ENCODE measurements at regions not wholly inside any gene's neighbourhood (a gene's known extent, or its start where the extent isn't known, plus 50 kb on each side); places are given as distances from the start of the nearest gene placed in this dataset.

DNA sequence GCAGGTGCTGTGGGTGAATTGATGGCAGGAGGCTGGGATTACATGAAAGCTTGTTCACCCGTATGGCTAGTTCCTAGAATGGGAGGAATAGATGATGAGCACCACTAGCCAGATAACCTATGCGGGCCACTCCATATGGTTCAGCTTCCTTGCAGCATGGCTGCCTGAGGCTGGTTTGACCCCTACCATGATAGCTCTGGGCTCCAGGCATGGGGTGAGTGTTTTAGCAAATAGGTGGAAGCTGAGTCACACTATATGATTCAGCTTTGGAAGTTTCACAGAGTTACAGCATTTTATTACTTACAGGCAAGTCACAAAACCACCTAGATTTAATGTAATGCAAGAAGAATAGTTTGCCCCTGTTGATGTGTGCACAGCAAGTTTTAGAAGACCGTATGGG lies 603.2 kb downstream of the STIM2 start:
- no peak for DNase-seq
- H3K27me3 Mint-ChIP-seq: no peaks in the 10 kb centered on the region
- H3K27ac Mint-ChIP-seq: no peak overlapping the region
- H3K4me1 Mint-ChIP-seq (ENCODE audit: low read depth): no peaks in the 10 kb centered on the region
- no peaks in the 10 kb centered on the region for H3K9me3 Mint-ChIP-seq
- no peak overlapping the region for H3K4me3 Mint-ChIP-seq
- H3K36me3 Mint-ChIP-seq (ENCODE audit: low read depth): no peaks in the 10 kb centered on the region

DNA sequence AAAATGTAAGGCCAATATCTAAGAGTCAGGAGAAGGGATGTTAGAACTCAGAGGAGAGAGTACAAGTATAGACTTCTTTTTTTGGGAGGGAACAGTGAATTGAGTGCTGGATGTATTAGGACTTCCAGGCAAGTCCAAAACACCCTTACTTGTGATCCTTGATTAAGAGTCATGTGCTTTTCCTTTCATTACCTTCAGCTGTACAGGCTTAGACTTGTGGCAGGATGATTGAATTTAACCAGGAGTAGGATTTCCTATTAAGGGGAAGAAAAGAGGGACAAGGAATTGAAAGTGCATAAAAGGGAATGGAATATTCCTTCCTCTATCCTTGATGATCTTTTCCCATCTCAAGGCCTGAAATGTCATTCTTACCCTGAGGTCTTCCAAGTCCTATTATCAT lies 606.7 kb downstream of the STIM2 start:
- H3K27me3 Mint-ChIP-seq: no peaks in the 10 kb centered on the region
- no peak for DNase-seq
- H3K9me3 Mint-ChIP-seq: peaks cover 4% of the 10 kb centered on the region
- H3K36me3 Mint-ChIP-seq (ENCODE audit: low read depth): no peaks in the 10 kb centered on the region
- H3K4me3 Mint-ChIP-seq: no peak overlapping the region
- no peak overlapping the region for H3K27ac Mint-ChIP-seq
- H3K4me1 Mint-ChIP-seq (ENCODE audit: low read depth): no peaks in the 10 kb centered on the region

DNA sequence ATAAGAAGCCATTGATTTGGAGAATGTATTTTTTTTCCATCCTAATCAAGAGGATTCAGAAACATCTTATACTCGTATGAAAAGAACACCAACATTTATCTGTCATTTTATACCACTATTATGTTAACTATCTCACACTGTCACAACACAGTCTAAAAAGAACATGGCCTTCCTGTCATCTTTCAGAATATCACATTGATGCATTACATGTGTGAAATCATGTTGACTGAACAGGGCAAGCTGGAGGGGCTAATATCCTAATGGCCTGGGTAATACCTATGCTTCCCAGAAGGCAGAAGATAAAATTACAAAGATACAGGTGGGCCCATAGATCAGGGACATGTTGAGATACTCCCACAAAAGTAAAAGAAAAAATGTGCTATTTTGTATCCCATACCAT lies 611.7 kb downstream of the STIM2 start:
- Mint-ChIP-seq H3K9me3 (peaks cover 4% of the 10 kb centered on the region), H3K36me3 (ENCODE audit: low read depth) (no peaks in the 10 kb centered on the region), H3K27ac (no peak overlapping the region), H3K27me3 (no peaks in the 10 kb centered on the region), H3K4me3 (no peak overlapping the region), H3K4me1 (ENCODE audit: low read depth) (no peaks in the 10 kb centered on the region)
- DNase-seq: no peak

DNA sequence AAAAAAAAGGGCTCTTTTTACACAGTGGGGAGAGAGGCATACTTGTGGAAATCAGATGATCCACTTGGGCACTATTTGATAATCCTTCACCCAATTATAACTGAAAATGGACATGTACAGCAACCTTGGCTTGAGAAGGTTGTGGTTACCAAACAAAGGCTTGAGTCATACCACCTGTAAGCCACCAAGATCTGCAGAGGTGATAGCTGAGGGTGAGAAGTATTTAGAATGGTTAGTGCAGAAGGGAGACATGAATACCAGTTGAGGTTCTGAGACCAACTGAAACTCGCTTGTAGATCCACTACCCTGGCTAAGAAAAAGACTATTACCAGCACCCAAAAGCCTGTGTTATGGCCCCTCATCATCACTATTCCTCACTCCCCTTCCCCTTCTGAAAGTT lies 614.0 kb downstream of the STIM2 start:
- Mint-ChIP-seq H3K27ac (no peak overlapping the region), H3K4me3 (no peak overlapping the region), H3K4me1 (ENCODE audit: low read depth) (no peaks in the 10 kb centered on the region), H3K27me3 (no peaks in the 10 kb centered on the region), H3K9me3 (no peaks in the 10 kb centered on the region), H3K36me3 (ENCODE audit: low read depth) (no peaks in the 10 kb centered on the region)
- no peak for DNase-seq

DNA sequence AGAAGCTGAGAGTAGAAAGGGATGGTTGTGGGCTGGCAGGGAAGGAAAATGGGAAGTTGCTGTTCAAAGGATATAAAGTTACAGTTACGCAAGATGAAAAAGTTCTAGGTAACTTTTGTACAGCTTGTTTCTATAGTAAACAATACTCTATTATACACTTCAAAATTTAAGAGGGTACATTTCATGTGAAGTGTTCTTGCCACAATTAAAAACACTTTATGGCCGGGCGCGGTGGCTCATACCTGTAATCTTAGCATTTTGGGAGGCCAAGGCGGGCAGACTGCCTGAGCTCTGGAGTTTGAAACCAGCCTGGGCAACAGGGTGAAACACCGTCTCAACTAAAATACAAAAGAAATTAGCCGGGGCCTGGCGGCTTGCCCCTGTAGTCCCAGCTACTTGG lies 623.6 kb downstream of the STIM2 start:
- DNase-seq: no peak
- no peaks in the 10 kb centered on the region for H3K4me1 Mint-ChIP-seq (ENCODE audit: low read depth)
- no peaks in the 10 kb centered on the region for H3K27me3 Mint-ChIP-seq
- no peaks in the 10 kb centered on the region for H3K36me3 Mint-ChIP-seq (ENCODE audit: low read depth)
- H3K4me3 Mint-ChIP-seq: no peak overlapping the region
- H3K27ac Mint-ChIP-seq: no peak overlapping the region
- no peaks in the 10 kb centered on the region for H3K9me3 Mint-ChIP-seq

DNA sequence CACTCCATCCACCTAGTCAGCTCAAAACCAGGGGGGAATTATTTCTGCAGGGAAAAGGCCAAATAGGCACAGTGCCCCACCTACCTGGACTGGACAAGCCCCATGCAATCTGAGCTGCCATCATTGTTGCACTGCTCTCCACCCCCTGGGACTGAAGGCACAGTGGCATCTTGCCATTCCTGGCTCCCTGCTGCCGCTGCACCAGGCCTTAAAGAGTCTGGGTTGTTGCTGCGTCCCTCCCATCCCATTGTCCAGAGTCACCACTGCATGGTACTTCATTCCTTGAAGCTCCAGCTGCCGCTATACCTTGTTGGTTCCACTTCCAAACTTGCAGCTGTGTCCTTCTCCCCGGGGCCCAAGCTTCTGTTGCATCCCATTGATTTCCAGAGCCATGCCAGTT lies 629.7 kb downstream of the STIM2 start:
- DNase-seq: no peak
- Mint-ChIP-seq H3K4me1 (ENCODE audit: low read depth) (no peaks in the 10 kb centered on the region), H3K4me3 (no peak overlapping the region), H3K36me3 (ENCODE audit: low read depth) (no peaks in the 10 kb centered on the region), H3K27ac (no peak overlapping the region), H3K27me3 (no peaks in the 10 kb centered on the region), H3K9me3 (no peaks in the 10 kb centered on the region)

DNA sequence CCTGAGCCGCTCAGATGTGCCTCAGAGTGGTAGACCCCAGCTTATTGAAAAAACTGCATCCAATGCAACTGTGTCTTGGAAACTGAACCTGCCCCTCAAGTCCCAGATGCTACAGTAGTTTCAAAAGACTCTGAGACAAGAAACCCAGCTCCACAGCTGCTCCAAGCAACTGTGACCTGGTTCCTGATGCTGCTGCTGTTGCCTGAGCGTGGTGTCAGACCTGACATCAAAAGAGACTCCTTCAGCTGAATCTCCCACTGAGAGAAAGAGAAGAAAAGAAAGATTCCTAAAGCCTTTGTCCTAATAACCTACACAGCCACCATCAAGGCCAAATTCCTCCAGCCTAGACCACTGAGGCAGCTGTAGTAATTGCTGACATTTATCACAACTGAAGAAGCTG lies 630.1 kb downstream of the STIM2 start:
- DNase-seq: no peak
- H3K36me3 Mint-ChIP-seq (ENCODE audit: low read depth): no peaks in the 10 kb centered on the region
- H3K27ac Mint-ChIP-seq: no peak overlapping the region
- no peaks in the 10 kb centered on the region for H3K27me3 Mint-ChIP-seq
- no peak overlapping the region for H3K4me3 Mint-ChIP-seq
- no peaks in the 10 kb centered on the region for H3K9me3 Mint-ChIP-seq
- no peaks in the 10 kb centered on the region for H3K4me1 Mint-ChIP-seq (ENCODE audit: low read depth)

DNA sequence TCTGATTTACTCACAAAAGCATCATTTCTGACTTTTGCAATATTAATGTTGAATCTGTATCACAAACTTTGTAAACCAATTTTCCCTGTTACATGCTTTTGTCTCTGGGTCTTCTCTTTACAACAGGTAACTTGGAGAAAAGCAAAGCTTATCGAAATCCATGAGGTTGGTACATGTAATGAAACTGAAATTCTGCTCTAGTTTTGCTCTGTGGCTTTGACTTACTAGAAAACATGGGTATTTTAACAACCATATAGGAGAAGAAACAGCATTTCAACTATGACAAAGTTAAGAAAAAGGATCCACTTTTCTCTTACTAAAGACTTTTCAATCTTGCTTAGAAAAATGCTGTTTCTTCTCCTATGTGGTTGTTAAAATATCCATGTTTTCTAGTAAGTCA lies 645.8 kb downstream of the STIM2 start:
- no peaks in the 10 kb centered on the region for H3K27me3 Mint-ChIP-seq
- H3K36me3 Mint-ChIP-seq (ENCODE audit: low read depth): no peaks in the 10 kb centered on the region
- H3K4me3 Mint-ChIP-seq: no peak overlapping the region
- H3K4me1 Mint-ChIP-seq (ENCODE audit: low read depth): no peaks in the 10 kb centered on the region
- no peak for DNase-seq
- H3K9me3 Mint-ChIP-seq: peaks cover 13% of the 10 kb centered on the region
- no peak overlapping the region for H3K27ac Mint-ChIP-seq

DNA sequence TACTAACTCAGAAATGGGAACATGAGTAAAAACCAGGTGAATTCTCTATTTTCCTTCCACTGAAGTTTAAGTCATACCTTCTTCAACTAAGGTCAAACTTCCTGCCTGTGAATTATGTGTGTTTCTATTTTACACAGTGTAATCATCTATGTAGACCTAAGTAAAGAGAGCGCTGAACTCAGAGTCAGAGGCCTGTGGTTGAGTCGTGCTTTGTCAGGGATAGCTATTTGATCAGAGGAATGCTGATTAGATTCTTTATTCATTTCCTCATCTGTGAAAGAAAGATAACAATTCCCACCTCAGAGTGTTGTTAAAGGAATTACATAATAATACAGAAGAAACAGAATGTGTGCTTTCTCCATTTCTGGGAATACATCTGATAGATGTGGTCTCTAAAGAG lies 654.1 kb downstream of the STIM2 start:
- Mint-ChIP-seq H3K27ac (no peak overlapping the region), H3K9me3 (peaks cover 12% of the 10 kb centered on the region), H3K27me3 (no peaks in the 10 kb centered on the region), H3K36me3 (ENCODE audit: low read depth) (no peaks in the 10 kb centered on the region), H3K4me3 (no peak overlapping the region), H3K4me1 (ENCODE audit: low read depth) (no peaks in the 10 kb centered on the region)
- no peak for DNase-seq

DNA sequence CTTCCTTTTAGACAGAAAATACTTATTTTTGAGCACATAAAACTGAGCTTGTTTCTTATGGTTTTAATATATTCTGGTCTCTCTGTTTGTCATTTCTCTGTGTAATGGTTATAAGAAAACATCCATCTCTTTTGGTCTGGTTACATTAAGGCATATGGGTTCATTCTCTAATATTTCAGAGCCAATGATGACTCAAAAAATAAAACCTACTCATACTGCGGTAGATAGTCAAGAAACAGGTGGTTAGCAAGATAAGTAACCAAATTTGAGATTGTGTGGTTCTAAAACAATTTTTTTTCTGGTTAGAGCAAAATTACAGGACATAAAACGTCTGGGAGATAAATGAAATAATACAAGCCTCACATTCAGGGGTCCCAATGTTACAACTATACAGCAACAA lies 654.5 kb downstream of the STIM2 start:
- no peak for DNase-seq
- H3K36me3 Mint-ChIP-seq (ENCODE audit: low read depth): no peaks in the 10 kb centered on the region
- no peaks in the 10 kb centered on the region for H3K4me1 Mint-ChIP-seq (ENCODE audit: low read depth)
- H3K27me3 Mint-ChIP-seq: no peaks in the 10 kb centered on the region
- H3K27ac Mint-ChIP-seq: no peak overlapping the region
- peaks cover 12% of the 10 kb centered on the region for H3K9me3 Mint-ChIP-seq
- no peak overlapping the region for H3K4me3 Mint-ChIP-seq

DNA sequence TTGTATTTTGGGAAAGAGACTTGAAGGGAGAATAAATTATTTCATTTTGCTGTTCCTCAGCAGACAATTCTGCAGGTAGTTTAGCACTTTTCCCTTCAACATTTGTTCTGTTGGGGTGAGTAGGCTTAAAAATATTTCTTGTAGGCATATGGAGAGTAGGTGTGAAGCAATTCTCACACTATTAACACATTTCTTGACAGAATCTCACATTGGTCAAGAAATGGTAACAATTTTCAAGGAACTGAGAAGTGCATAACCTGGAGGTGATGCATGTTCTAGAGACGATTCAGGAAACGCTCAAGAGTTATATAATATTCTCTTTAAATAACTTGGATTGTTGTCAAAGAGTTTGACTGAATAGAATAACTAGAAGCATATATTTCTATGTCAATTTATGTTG lies 658.2 kb downstream of the STIM2 start:
- H3K27ac Mint-ChIP-seq: no peak overlapping the region
- no peak for DNase-seq
- no peaks in the 10 kb centered on the region for H3K36me3 Mint-ChIP-seq (ENCODE audit: low read depth)
- no peaks in the 10 kb centered on the region for H3K4me1 Mint-ChIP-seq (ENCODE audit: low read depth)
- H3K4me3 Mint-ChIP-seq: no peak overlapping the region
- H3K27me3 Mint-ChIP-seq: no peaks in the 10 kb centered on the region
- peaks cover 8% of the 10 kb centered on the region for H3K9me3 Mint-ChIP-seq

DNA sequence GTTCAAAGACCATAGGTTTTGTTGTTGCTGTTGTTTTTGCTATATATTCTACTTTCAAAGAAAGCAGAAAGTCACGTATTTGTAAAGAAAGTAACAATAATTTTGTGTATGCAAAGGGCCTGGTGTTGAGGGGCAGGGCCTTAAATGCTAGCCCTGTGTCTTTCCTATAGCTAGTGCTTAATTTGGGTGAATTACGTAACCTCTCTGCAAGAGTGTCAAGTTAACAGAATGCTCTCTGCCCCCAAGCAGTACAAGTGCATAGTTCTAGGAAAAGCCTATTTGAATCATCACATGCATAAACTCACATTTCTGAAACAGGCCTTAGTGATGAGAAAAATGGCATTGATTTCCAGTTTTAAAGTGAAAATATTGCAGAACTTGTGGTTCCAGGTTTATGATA lies 663.6 kb downstream of the STIM2 start:
- DNase-seq: no peak
- H3K4me1 Mint-ChIP-seq (ENCODE audit: low read depth): no peaks in the 10 kb centered on the region
- H3K27ac Mint-ChIP-seq: no peak overlapping the region
- no peaks in the 10 kb centered on the region for H3K36me3 Mint-ChIP-seq (ENCODE audit: low read depth)
- no peaks in the 10 kb centered on the region for H3K27me3 Mint-ChIP-seq
- H3K4me3 Mint-ChIP-seq: no peak overlapping the region
- H3K9me3 Mint-ChIP-seq: no peaks in the 10 kb centered on the region

DNA sequence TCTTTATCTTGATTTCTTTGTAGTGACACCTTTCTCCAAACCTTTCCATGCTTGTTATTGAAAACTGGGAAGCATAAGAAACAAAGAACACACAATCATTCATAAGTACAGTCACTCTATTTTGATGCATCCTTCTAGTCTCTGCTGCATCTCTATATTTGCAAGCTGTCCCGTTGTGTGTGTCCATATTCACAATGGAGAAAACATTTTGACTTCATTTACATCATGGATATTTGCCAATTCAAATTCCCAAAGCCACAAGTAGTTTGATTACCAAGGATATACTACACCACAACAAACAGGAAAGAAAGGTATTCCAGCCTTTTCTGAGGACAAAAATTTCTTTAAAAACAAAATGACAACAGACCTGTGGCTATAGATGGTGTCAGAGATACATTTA lies 673.8 kb downstream of the STIM2 start:
- no peaks in the 10 kb centered on the region for H3K4me1 Mint-ChIP-seq (ENCODE audit: low read depth)
- H3K27ac Mint-ChIP-seq: no peak overlapping the region
- H3K9me3 Mint-ChIP-seq: peaks cover 7% of the 10 kb centered on the region
- no peaks in the 10 kb centered on the region for H3K27me3 Mint-ChIP-seq
- DNase-seq: no peak
- no peak overlapping the region for H3K4me3 Mint-ChIP-seq
- H3K36me3 Mint-ChIP-seq (ENCODE audit: low read depth): no peaks in the 10 kb centered on the region

DNA sequence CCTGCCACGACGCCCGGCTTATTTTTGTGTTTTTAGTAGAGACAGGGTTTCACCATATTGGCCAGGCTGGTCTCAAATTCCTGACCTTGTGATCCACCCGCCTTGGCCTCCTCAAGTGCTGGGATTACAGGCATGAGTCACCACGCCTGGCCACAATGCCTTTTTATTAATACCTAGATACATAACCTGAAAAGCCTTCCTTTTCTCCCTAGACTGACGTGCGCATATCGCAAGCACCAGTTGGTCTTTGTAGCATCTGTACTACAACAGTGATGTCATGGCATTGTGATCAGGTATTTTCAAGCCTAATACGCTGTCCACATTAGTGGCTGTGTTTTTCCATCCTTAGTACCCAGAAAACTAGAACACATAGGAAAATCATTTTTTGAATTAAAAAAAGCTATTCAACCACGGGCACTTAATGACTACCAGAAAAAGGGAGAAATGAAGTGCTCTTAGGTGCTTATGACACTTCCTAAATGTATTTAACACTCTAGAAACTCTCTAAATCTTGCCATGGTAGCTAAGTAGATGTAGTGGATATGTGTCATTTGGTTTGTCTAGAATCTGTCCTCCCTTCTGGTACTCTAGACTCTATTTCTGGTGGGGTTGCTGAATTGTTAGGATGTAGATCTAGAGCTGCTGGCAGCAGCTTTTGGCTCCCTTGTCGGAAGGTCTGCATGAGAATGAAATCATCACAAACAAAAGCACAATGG lies 707.8 kb downstream of the STIM2 start:
- Mint-ChIP-seq H3K36me3 (ENCODE audit: low read depth) (no peaks in the 10 kb centered on the region), H3K4me3 (no peak overlapping the region), H3K4me1 (ENCODE audit: low read depth) (no peaks in the 10 kb centered on the region), H3K27me3 (no peaks in the 10 kb centered on the region), H3K27ac (no peak overlapping the region), H3K9me3 (no peaks in the 10 kb centered on the region)
- no peak for DNase-seq

DNA sequence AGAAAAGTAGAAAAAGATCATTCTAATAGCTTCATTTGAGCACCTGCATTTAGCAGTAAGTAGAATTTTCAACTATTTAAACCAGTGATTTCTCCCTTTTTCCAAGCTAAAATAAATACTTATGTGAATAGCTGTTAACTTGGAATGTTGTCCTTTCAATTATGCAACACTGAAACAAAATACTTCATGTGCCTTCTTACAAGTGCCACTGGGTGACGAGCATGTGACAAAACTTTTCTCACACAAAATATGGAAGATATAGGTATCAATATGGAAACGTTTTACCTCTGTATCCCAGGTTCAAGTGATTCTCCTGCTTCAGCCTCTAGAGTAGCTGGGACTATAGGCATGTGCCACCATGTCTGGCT lies 708.3 kb downstream of the STIM2 start:
- no peaks in the 10 kb centered on the region for H3K36me3 Mint-ChIP-seq (ENCODE audit: low read depth)
- H3K4me1 Mint-ChIP-seq (ENCODE audit: low read depth): no peaks in the 10 kb centered on the region
- H3K27me3 Mint-ChIP-seq: no peaks in the 10 kb centered on the region
- H3K9me3 Mint-ChIP-seq: no peaks in the 10 kb centered on the region
- H3K27ac Mint-ChIP-seq: no peak overlapping the region
- no peak overlapping the region for H3K4me3 Mint-ChIP-seq
- no peak for DNase-seq

DNA sequence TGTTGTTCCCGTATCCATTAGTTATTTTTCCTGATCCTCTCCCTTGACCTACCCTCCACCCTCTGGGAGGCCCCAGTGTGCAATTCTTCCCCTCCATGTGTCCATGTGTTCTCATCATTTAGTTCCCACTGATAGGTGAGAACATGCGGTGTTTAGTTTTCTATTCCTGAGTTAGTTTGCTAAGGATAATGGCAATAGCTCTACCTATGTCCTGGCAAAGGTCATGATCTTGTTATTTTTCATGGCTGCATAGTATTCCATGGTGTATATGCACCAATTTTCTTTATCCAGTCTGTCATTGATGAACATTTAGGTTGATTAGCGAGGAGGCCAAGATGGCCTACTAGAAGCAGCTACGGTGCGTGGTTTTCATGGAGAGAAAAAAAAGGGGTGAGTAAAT lies 714.1 kb downstream of the STIM2 start:
- H3K9me3 Mint-ChIP-seq: peaks cover 8% of the 10 kb centered on the region

More for the DNA sequence above, 714.1 kb downstream of the STIM2 start:
- H3K27me3 Mint-ChIP-seq: no peaks in the 10 kb centered on the region
- no peak overlapping the region for H3K4me3 Mint-ChIP-seq
- H3K36me3 Mint-ChIP-seq (ENCODE audit: low read depth): no peaks in the 10 kb centered on the region
- DNase-seq: no peak
- no peaks in the 10 kb centered on the region for H3K4me1 Mint-ChIP-seq (ENCODE audit: low read depth)
- H3K27ac Mint-ChIP-seq: no peak overlapping the region
